ENCODE measurements at regions not wholly inside any gene's neighbourhood (a gene's known extent, or its start where the extent isn't known, plus 50 kb on each side); places are given as distances from the start of the nearest gene placed in this dataset.

DNA sequence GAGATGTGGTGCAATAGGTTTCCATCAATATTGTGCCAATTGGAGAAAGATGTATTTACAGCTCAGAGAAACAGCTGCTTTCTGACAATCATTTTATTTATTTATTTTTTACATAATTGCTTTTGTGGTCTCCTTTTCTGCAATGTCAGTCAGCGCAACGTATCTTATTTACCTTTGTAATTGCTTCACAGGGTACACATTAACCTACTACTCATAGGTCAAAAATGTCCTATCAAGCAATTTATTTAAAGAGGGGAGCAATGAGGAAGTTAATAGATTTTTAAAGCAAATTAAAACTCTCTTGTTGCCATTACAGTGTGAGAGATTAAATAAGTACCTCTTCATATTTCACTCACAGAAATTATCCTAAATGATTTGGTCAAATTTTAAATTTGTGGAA, 291.0 kb downstream of the CALCRL start:
- TF ChIP-seq, protein P1, sequence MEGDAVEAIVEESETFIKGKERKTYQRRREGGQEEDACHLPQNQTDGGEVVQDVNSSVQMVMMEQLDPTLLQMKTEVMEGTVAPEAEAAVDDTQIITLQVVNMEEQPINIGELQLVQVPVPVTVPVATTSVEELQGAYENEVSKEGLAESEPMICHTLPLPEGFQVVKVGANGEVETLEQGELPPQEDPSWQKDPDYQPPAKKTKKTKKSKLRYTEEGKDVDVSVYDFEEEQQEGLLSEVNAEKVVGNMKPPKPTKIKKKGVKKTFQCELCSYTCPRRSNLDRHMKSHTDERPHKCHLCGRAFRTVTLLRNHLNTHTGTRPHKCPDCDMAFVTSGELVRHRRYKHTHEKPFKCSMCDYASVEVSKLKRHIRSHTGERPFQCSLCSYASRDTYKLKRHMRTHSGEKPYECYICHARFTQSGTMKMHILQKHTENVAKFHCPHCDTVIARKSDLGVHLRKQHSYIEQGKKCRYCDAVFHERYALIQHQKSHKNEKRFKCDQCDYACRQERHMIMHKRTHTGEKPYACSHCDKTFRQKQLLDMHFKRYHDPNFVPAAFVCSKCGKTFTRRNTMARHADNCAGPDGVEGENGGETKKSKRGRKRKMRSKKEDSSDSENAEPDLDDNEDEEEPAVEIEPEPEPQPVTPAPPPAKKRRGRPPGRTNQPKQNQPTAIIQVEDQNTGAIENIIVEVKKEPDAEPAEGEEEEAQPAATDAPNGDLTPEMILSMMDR (IDR thresholded peaks at IDR 0.05): no peak
- TF ChIP-seq POLR2A (IDR thresholded peaks at IDR 0.05): no peak
